HFFc6 (cell line): ENCODE measurements at regions not wholly inside any gene's neighbourhood (a gene's known extent, or its start where the extent isn't known, plus 50 kb on each side); places are given as distances from the start of the nearest gene placed in this dataset.

Experiments
- DNase-seq: peaks from one replicate; pipeline ENCODE4 v3.0.0-alpha.2; 2018
- H3K27ac Mint-ChIP-seq: 2 replicates; pipeline ENCODE4 v1.8.0; 2020; ENCODE audit warnings: mild to moderate bottlenecking, mixed read lengths
- H3K27me3 Mint-ChIP-seq: 2 replicates; pipeline ENCODE4 v1.8.0; 2021; ENCODE audit warnings: mild to moderate bottlenecking, moderate library complexity, mixed read lengths; ENCODE audit not compliant: insufficient read depth
- H3K36me3 Mint-ChIP-seq: 2 replicates; pipeline ENCODE4 v1.8.0; 2021; ENCODE audit warnings: low read depth, mixed read lengths
- H3K4me1 Mint-ChIP-seq: 2 replicates; pipeline ENCODE4 v1.8.0; 2020; ENCODE audit warnings: low read depth, mixed read lengths
- H3K4me3 Mint-ChIP-seq: 2 replicates; pipeline ENCODE4 v1.8.0; 2020; ENCODE audit warnings: mild to moderate bottlenecking, moderate library complexity, mixed read lengths
- H3K9me3 Mint-ChIP-seq: 2 replicates; pipeline ENCODE4 v1.8.0; 2020; ENCODE audit warnings: mild to moderate bottlenecking, mixed read lengths
- CTCF ChIP-seq: fragments of 200-600 bp; sonication (generic); IDR thresholded peaks from 2 replicates; pipeline ENCODE4 v1.5.0; 2021; ENCODE audit warnings: antibody characterized with exemption, mild to moderate bottlenecking

- Mint-ChIP-seq H3K4me3 (no peak overlapping the region), H3K27me3 (no peaks in the 10 kb centered on the region), H3K36me3 (no peaks in the 10 kb centered on the region), H3K27ac (no peak overlapping the region), H3K9me3 (peaks cover 19% of the 10 kb centered on the region), H3K4me1 (peaks cover 6% of the 10 kb centered on the region; the same call in 1 of the 2 replicates)
- TF ChIP-seq CTCF = no peak
- no peak for DNase-seq
Observed at GRCh38 chr11:87851827-87852226, 323.4 kb downstream of the RAB38 start.

- TF ChIP-seq CTCF = no peak
- H3K4me3 Mint-ChIP-seq = no peak overlapping the region
Observed at GRCh38 chr11:87851234-87851633, 324.0 kb downstream of the RAB38 start.

GRCh38 chr11:87849216-87849615, 326.0 kb downstream of the RAB38 start:
- H3K4me1 Mint-ChIP-seq = peaks cover 6% of the 10 kb centered on the region; the same call in 1 of the 2 replicates
- peaks cover 21% of the 10 kb centered on the region for H3K9me3 Mint-ChIP-seq
- no peak for DNase-seq
- no peaks in the 10 kb centered on the region for H3K36me3 Mint-ChIP-seq
- H3K4me3 Mint-ChIP-seq = no peak overlapping the region
- no peak for TF ChIP-seq CTCF
- H3K27me3 Mint-ChIP-seq = no peaks in the 10 kb centered on the region
- no peak overlapping the region for H3K27ac Mint-ChIP-seq

More at GRCh38 chr11:87851234-87851633, 324.0 kb downstream of the RAB38 start:
- Mint-ChIP-seq H3K27me3 (no peaks in the 10 kb centered on the region), H3K9me3 (peaks cover 19% of the 10 kb centered on the region), H3K4me1 (peaks cover 6% of the 10 kb centered on the region; the same call in 1 of the 2 replicates), H3K27ac (peak overlapping the region; percentile 63; the same call in 1 of the 2 replicates), H3K36me3 (no peaks in the 10 kb centered on the region)
- DNase-seq = peak; percentile 34

GRCh38 chr11:87840786-87841185, 334.5 kb downstream of the RAB38 start:
- Mint-ChIP-seq H3K4me1 (no peaks in the 10 kb centered on the region), H3K9me3 (peaks cover 34% of the 10 kb centered on the region), H3K4me3 (no peak overlapping the region), H3K27me3 (no peaks in the 10 kb centered on the region), H3K36me3 (no peaks in the 10 kb centered on the region), H3K27ac (no peak overlapping the region)
- DNase-seq = no peak
- TF ChIP-seq CTCF = no peak

- Mint-ChIP-seq H3K27me3 (no peaks in the 10 kb centered on the region), H3K36me3 (no peaks in the 10 kb centered on the region), H3K9me3 (peaks cover 15% of the 10 kb centered on the region), H3K27ac (no peak overlapping the region), H3K4me1 (no peaks in the 10 kb centered on the region), H3K4me3 (no peak overlapping the region)
- no peak for TF ChIP-seq CTCF
- no peak for DNase-seq
Observed at GRCh38 chr11:87832211-87832610, 343.0 kb downstream of the RAB38 start.

GRCh38 chr11:87820011-87820410, 355.2 kb downstream of the RAB38 start:
- no peak overlapping the region for H3K4me3 Mint-ChIP-seq
- H3K27me3 Mint-ChIP-seq = no peaks in the 10 kb centered on the region
- no peak for DNase-seq
- peaks cover 32% of the 10 kb centered on the region for H3K9me3 Mint-ChIP-seq
- no peaks in the 10 kb centered on the region for H3K4me1 Mint-ChIP-seq
- TF ChIP-seq CTCF = no peak
- no peaks in the 10 kb centered on the region; the same call in 1 of the 2 replicates for H3K36me3 Mint-ChIP-seq
- no peak overlapping the region for H3K27ac Mint-ChIP-seq
